SJCRH30 (cell line): ENCODE measurements at regions not wholly inside any gene's neighbourhood (a gene's known extent, or its start where the extent isn't known, plus 50 kb on each side); places are given as distances from the start of the nearest gene placed in this dataset.

ENCODE experiments used
- DNase-seq, 2 experiments: peaks; one replicate each; pipeline ENCODE4 v3.0.0-alpha.2; 2015 to 2020
- H3K27ac ChIP-seq: fragments of 250-450 bp; sonication (Bioruptor Pico); 2 replicates; pipeline ENCODE4 v1.5.1; 2020; ENCODE audit warnings: mild to moderate bottlenecking, moderate library complexity
- H3K27me3 ChIP-seq: fragments of 250-450 bp; sonication (Bioruptor Pico); 2 replicates; pipeline ENCODE4 v1.5.1; 2020; ENCODE audit warnings: mild to moderate bottlenecking, moderate library complexity
- H3K36me3 ChIP-seq: fragments of 250-450 bp; sonication (Bioruptor Pico); 2 replicates; pipeline ENCODE4 v1.5.1; 2020; ENCODE audit warnings: mild to moderate bottlenecking, moderate library complexity
- H3K4me1 ChIP-seq: fragments of 250-450 bp; sonication (Bioruptor Pico); 2 replicates; pipeline ENCODE4 v1.5.1; 2020; ENCODE audit warnings: mild to moderate bottlenecking, moderate library complexity
- H3K4me3 ChIP-seq: fragments of 250-450 bp; sonication (Bioruptor Pico); 2 replicates; pipeline ENCODE4 v1.5.1; 2020; ENCODE audit warnings: mild to moderate bottlenecking, moderate library complexity
- H3K9me3 ChIP-seq: fragments of 250-450 bp; sonication (Bioruptor Pico); replicated peaks from 2 replicates; pipeline ENCODE4 v1.5.1; 2020; ENCODE audit warnings: mild to moderate bottlenecking, moderate library complexity

DNA sequence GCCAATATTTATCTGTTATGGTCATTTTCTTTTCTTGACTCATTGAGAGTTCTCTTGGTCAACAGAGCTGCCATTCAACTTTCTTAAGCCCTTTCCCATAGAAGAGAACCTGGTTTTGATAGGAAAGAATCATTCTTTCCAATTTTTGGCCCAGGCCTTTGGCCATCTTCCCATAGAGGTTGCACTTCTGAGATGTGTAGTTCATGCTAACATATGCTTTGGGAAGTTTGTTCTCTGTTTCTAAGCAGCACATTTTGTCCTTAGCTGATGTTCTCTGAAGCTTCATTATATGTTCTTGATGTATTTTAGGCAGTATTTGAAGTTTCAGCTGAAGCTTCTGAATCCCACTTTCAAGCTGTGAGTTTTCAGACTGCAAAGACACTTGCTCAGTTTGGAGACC is 161.1 kb downstream of the VEGFC start:
- Histone ChIP-seq H3K4me1 (no peaks in the 10 kb centered on the region), H3K9me3 (no peaks in the 10 kb centered on the region), H3K27ac (no peak overlapping the region), H3K36me3 (no peaks in the 10 kb centered on the region), H3K4me3 (no peak overlapping the region), H3K27me3 (no peaks in the 10 kb centered on the region)
- DNase-seq = no peak
